ENCODE measurements at regions not wholly inside any gene's neighbourhood (a gene's known extent, or its start where the extent isn't known, plus 50 kb on each side); places are given as distances from the start of the nearest gene placed in this dataset.
"Not testable (repeated sequence)": the region's sequence is repeated elsewhere in the genome, so short reads cannot be mapped to it uniquely, and the experiment has no call there.

DNA sequence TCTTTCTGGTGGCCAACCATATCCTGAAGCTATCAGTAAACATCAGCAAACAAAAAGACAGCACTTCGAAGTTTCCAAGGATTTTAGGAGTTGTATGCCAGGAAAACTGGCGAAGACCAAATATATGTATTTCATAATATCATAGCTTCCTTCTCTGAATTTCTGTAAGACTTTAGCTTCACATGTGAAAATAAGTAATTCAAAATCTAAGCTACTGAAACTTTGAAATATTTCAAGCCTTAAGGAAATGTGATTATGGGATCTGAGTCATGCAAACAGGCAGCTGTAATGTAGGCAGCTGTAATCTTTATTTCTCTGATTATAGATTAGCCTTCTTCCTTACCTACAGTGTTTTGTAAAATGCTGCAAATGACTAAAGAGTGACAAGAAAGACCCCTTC is 70.7 kb upstream of the ANKRD10 start:
- no peaks in the 10 kb centered on the region for H3K4me1 ChIP-seq
- intact Hi-C loops (cut with DNase I; ENCODE audit: low total_unique reads) = no loop called here
- no peaks in the 10 kb centered on the region for H3K9me3 ChIP-seq
- no peak overlapping the region for H3K27ac ChIP-seq
- H3K27me3 ChIP-seq = peaks cover 0 to 7% of the 10 kb centered on the region in 2 donors
- no peak overlapping the region for H3K4me3 ChIP-seq
- H3K36me3 ChIP-seq = no peaks in the 10 kb centered on the region
- DNase-seq = no peak
- no peak for TF ChIP-seq CTCF (IDR thresholded peaks at IDR 0.05)

DNA sequence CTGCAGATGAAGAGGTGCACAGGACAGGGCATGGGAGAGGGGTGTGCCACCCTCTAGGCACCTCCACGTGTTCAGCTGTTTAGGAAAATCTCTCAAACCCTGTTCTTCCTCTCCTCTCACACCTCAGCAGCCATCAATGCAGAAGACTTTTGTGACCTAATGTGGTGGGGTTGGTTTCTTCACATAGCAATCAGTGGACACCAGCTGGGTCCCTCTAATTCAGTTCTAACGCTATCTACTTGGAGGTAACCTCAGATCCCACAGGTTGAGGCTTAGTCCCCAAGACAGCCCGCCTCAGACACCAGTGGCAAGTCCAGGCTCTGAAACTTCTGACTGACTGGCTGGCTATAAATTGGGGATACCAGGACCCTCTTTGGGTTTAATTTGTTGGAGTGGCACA is 69.9 kb upstream of the ANKRD10 start:
- no peak for DNase-seq
- Histone ChIP-seq H3K27me3 (peaks cover 0 to 7% of the 10 kb centered on the region in 2 donors), H3K4me3 (no peak overlapping the region), H3K9me3 (no peaks in the 10 kb centered on the region), H3K27ac (no peak overlapping the region), H3K36me3 (no peaks in the 10 kb centered on the region), H3K4me1 (no peaks in the 10 kb centered on the region)
- no peak for TF ChIP-seq CTCF (IDR thresholded peaks at IDR 0.05)
- intact Hi-C loops (cut with DNase I; ENCODE audit: low total_unique reads) = no loop called here

GRCh38 chr13:110984381-110984780 is 69.5 kb upstream of the ANKRD10 start:
- intact Hi-C loops (cut with DNase I; ENCODE audit: low total_unique reads) = no loop called here
- DNase-seq = no peak
- no peak for TF ChIP-seq CTCF (IDR thresholded peaks at IDR 0.05)

GRCh38 chr13:110983241-110983640 is 68.4 kb upstream of the ANKRD10 start:
- TF ChIP-seq CTCF (IDR thresholded peaks at IDR 0.05) = no peak
- Histone ChIP-seq H3K36me3 (no peaks in the 10 kb centered on the region), H3K4me3 (no peak overlapping the region), H3K27me3 (peaks cover 0 to 7% of the 10 kb centered on the region in 2 donors), H3K4me1 (no peaks in the 10 kb centered on the region), H3K27ac (no peak overlapping the region), H3K9me3 (no peaks in the 10 kb centered on the region)
- no peak for DNase-seq
- intact Hi-C loops (cut with DNase I; ENCODE audit: low total_unique reads) = no loop called here

More at GRCh38 chr13:110984381-110984780, 69.5 kb upstream of the ANKRD10 start:
- Histone ChIP-seq H3K9me3 (no peaks in the 10 kb centered on the region), H3K27ac (no peak overlapping the region), H3K4me3 (no peak overlapping the region), H3K4me1 (no peaks in the 10 kb centered on the region), H3K36me3 (no peaks in the 10 kb centered on the region), H3K27me3 (peaks cover 0 to 7% of the 10 kb centered on the region in 2 donors)

DNA sequence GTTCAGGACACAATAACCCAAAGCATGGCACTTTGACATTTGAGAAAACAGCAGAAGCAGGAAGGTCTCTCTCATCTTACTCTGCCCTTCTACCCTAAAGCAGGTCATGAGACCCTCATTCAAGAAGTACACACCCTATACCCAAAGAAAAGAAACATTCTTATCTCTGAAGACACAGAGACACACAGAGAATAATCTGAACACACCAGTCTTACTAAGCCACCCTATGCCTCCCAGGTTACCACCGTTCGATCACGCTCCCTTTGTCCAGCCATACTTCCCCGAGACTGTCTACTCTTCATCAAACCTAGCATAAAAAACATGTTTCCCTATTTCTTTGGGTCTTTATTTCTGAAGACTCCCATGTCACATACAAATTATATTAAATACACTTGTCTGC is 66.5 kb upstream of the ANKRD10 start:
- Histone ChIP-seq H3K27me3 (peaks cover 0 to 7% of the 10 kb centered on the region in 2 donors), H3K27ac (no peak overlapping the region), H3K36me3 (no peaks in the 10 kb centered on the region), H3K9me3 (no peaks in the 10 kb centered on the region), H3K4me1 (no peaks in the 10 kb centered on the region), H3K4me3 (no peak overlapping the region)
- DNase-seq = no peak
- TF ChIP-seq CTCF (IDR thresholded peaks at IDR 0.05) = no peak
- intact Hi-C loops (cut with DNase I; ENCODE audit: low total_unique reads) = no loop called here

DNA sequence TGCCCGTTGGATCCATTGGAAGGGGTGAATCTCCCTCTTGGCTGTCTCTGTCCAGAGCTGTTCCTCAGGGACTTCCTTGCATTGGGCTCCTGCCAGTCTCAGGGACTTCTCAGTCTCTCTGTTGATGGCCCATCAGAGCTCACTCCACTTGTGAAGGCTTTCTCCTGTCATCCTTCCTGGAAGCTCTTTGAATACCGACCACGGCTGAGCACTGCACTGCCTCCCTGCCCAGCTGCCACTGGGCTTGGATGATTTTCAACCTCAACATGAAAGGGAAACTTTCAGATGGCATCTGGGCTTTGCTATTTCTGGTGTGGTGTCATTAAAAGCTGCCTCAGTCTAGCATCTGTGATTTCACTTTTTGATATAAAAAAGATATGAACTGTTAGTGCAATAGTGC is 66.1 kb upstream of the ANKRD10 start:
- intact Hi-C loops (cut with DNase I; ENCODE audit: low total_unique reads) = no loop called here
- Histone ChIP-seq H3K27ac (no peak overlapping the region), H3K4me1 (no peaks in the 10 kb centered on the region), H3K4me3 (no peak overlapping the region), H3K9me3 (no peaks in the 10 kb centered on the region), H3K36me3 (no peaks in the 10 kb centered on the region), H3K27me3 (peaks cover 0 to 7% of the 10 kb centered on the region in 2 donors)
- TF ChIP-seq CTCF (IDR thresholded peaks at IDR 0.05) = no peak
- DNase-seq = no peak

- H3K4me3 ChIP-seq = not testable (repeated sequence)
Measured at GRCh38 chr13:110979149-110979548, 64.3 kb upstream of the ANKRD10 start.

More at GRCh38 chr13:110979149-110979548, 64.3 kb upstream of the ANKRD10 start:
- H3K9me3 ChIP-seq; DNase-seq; H3K4me1 ChIP-seq; H3K27ac ChIP-seq; H3K27me3 ChIP-seq; H3K36me3 ChIP-seq; intact Hi-C loops (cut with DNase I; ENCODE audit: low total_unique reads): not testable (repeated sequence)

Data from tibial artery (tissue), 4 donors.